HG03521 (cell line): ENCODE measurements at regions not wholly inside any gene's neighbourhood (a gene's known extent, or its start where the extent isn't known, plus 50 kb on each side); places are given as distances from the start of the nearest gene placed in this dataset.

ENCODE experiments used
- ATAC-seq: cut with Tn5 transposase; IDR thresholded peaks from one replicate; pipeline ENCODE4 v1.9.1; 2021; ENCODE audit warnings: mild to moderate bottlenecking, moderate library complexity; ENCODE audit not compliant: unreplicated experiment

DNA sequence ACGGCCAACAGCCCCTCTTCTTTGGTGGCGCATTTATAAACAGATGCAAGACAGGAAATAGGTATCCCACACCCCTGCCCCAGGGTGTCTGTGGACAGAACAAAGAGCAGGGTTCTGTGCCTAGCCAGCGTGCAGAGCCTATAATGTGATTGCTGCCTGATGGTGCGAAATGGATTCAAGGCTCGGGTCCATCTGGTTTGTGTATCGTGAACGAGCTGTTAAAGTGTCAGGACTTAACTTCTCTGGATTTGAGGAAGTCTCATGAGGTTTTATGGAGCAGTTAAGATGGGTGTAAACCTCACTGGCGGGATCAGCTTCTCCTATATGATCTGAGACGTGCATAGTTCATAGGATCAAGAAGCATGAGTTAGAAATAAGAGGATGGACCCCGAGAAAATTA is 388.7 kb upstream of the TBX3 start:
- no peak for ATAC-seq

GRCh38 chr12:115070313-115070712 is 386.3 kb upstream of the TBX3 start:
- no peak for ATAC-seq

DNA sequence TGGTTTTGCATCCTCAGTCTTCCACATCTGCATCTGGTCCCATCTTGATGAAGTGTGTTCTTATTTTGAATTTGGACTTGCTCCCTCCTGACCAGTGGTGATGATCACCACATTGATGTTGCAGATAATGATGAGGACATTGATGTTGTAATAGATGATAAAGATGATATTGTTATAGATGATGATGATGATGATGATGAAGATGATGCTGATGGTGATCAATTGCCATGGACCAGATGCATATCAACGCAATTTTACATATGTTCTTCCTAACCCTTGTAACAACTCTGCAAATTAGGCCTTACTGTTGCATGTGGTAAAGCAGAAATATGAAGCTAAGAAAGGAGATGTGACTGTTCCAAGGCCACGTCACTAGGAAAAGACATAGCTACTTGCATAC is 380.3 kb upstream of the TBX3 start:
- ATAC-seq: no peak

DNA sequence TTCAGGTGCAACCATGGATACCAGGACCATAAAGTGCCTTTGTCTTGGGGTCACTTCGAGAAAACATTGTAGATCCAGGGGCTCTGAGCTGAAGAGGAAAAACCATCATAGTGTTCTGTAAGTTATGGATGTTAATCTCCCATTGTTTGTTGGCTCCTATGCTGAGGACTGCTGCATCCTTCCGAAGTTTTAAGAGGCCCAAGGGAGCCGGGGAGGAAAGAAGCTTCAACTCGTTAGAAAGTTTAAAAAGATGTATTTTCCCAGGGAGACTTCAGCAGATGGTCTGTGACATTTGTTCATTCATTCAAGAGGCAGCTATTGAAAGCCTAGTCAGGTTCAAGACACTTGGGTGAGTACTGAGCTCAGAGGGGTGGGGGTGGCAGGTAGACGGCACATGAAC is 378.8 kb upstream of the TBX3 start:
- ATAC-seq: no peak

DNA sequence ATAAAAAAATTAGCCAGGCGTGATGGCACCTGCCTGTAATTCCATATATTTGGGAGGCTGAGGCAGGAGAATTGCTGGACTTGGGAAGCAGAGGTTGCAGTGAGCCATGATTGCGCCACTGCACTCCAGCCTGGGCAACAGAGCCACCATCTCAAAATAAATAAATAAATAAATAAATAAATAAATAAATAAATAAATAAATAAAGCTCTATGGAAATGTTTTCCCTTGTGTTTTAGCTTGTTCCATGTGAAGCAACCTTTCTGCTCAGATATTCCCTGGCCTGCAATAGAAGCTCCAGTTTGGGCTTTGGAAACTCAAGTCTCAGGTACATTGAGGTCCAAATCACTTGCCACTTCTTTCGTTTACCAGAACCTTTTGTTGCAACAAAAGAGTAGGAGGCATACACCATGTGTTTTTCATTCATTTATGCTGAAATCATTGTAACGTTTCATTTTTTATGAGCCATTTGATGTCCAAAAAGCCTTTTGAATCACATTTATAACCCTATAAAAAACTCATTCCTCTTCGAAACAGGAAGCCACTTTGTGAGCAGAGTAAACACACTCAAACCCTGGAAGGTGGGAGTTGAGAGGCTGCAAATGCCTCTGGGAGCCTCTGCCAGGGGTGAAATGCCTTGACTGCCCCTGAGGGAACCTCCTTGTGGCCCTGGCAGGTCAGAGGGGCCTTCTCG is 376.6 kb upstream of the TBX3 start:
- no peak for ATAC-seq

DNA sequence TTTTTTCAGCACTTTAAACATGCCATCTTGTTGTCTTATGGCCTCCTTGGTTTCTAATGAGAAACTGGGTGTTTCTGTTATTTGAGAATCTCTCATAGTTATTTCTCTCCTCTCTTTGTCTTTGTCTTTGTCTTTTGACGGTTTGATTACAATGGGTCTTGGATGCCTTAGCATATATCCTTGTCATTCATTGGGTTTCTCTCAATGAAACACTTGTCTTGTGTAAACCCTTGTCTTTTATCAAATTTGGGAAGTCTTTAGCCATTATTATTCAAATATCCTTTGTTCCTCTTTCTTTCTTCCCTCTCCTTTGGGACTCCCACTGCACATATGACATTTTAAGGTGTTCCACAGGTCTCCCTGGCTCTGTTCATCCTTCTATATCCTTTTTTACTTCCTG is 373.5 kb upstream of the TBX3 start:
- no peak for ATAC-seq

DNA sequence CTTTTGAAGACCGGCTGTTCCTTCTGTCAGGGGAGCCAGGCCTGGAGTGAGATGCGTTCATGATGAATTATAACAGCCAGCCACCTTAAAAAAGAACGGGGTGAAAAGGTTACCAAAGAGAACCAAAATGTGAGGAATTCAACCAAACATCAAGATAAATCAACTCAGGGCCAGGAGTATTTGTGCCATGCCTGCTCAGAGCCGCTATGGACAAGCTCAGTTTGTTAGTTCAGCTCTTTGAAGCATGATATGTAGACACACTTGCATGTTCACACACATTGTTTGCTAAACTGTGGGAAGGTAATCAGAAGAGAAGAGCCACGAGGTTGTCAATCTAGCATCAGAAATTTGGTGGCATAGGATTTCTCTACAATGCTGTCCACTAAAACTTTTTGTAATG is 367.4 kb upstream of the TBX3 start:
- ATAC-seq: no peak

GRCh38 chr12:115049614-115050013 is 365.6 kb upstream of the TBX3 start:
- no peak for ATAC-seq

GRCh38 chr12:115046805-115047204 is 362.8 kb upstream of the TBX3 start:
- ATAC-seq: no peak

GRCh38 chr12:115044073-115044472 is 360.1 kb upstream of the TBX3 start:
- no peak for ATAC-seq

GRCh38 chr12:115043079-115043478 is 359.1 kb upstream of the TBX3 start:
- ATAC-seq: no peak

- ATAC-seq: no peak
These were observed 358.4 kb upstream of the TBX3 start for GRCh38 chr12:115042341-115042740.

- no peak for ATAC-seq
These were observed 353.9 kb upstream of the TBX3 start for GRCh38 chr12:115037830-115038229.

- ATAC-seq: no peak
These were observed 351.6 kb upstream of the TBX3 start for GRCh38 chr12:115035535-115036107.

DNA sequence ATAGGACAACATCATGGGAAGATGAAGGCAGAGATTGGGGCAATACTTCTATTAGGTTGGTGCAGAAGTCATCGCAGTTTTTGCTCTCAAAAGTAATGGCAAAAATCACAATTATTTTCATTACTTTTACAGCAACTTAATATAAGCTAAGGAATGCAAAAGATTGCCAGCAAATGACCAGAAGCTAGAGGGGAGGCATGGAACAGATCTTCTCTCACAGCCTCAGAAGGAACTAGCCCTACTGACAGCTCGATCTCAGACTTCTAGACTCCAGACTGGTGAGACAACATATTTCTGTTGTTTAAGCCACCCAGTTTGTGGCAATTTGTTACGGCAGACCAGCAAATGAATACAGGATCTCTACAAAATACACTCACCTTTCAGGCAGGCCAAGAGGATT is 348.5 kb upstream of the TBX3 start:
- ATAC-seq: no peak

- no peak for ATAC-seq
These were observed 346.0 kb upstream of the TBX3 start for GRCh38 chr12:115030017-115030416.

DNA sequence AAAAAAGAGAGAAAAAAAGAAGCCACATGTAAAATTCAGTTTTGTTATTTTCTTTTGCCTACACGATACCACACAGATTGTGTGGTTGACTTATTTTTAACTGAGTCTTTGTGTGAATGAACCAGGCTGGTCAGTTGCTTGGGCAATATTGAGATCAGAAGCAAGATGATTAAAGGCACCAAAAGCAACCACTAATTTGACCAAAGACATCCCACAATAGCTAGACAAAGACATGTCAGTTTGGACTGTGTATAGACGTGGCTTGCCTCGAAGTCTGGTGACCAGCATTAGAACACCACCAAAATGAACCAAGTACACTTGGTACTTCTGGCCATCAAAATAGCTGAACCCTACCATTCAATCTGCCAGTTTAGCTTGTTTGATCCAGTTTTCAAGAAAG is 340.6 kb upstream of the TBX3 start:
- no peak for ATAC-seq

DNA sequence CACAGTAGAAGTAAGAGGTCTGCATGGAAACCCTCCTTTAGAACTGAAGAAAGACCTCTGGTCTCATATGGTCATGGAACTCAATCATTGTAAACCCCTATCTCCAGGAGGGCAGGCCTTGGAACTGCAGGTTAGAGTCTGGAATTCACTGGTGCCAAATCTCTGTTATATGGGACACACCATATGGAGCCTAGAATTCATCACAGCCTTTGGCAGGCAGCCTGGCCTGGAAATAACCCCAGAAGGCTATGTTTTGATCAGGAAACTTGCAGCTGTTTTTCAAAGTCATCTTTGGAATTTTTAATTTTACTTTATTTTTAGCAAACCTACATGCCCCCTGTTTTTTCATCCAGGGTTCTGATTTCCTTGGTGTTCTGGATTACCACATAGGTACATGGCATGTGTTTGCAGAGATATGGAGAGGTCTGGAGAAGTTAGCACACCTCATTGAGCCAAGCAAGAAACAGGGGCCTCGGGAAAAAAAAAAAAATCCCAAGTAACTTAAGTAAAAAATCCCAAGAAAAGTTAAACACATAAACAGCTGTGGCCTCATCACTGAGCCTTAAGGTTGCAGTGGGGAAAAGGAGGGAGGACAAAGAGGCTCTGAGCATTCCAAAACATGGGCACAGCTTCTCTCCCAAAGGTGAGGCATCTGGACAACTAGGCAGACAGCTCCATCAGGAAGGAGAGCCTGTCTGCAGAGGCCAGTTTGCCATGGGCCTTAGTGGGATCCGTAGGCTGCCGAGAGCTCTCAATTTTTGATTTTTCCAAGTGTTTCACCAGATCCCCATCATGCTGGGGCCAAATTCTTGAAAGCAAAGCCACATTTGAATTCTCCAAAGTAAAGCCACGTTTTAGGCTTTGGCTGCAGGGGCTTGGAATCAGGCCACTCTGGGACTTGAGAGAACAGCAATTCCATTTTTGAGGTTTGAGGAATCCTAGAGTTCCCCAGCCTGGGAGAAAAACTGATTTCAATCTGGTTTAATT is 339.6 kb upstream of the TBX3 start:
- no peak for ATAC-seq

GRCh38 chr12:115020091-115020490 is 336.1 kb upstream of the TBX3 start:
- ATAC-seq: no peak

GRCh38 chr12:115017346-115017745 is 333.4 kb upstream of the TBX3 start:
- no peak for ATAC-seq

DNA sequence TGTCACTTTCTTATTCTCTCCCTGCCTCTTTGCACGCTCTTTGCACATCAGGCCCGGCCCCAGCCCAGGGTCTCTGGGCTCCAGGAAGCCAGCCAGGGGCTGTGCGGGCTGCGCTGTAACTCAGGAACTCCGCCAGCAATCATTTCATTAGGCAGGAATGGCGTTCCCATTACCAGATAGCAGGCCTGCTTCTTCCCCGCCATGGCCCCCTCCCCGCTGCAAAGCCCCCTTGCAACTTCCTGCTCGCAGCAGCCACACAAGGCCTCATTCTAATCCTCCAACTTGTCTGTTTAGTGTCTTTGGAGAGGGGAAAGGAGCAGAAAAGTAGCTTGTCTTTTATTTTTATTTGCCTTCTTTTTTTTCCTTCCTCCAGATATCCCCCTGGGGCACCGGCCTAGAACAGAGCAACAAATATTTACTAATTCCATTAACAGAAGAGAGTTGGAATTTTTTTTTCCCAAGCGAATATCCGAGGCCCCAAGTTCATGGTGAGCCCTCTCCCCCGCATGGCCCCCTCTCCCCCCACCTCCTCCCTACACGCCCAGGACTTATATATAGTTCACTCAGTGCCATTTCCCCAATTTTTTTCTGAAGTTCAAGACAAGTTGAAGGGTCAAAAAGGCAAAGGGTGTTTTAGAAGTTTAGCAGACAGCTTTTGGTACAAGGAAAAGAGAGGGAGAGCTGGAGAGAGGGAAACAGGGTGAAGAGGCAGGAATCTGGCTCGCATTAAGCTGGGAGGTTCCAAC is 329.4 kb upstream of the TBX3 start:
- ATAC-seq: no peak
